OCI-LY7 (cell line): ENCODE measurements at regions not wholly inside any gene's neighbourhood (a gene's known extent, or its start where the extent isn't known, plus 50 kb on each side); places are given as distances from the start of the nearest gene placed in this dataset.

Experiments used
- BruUV-seq: library from RNA; stranded (reverse); fragments of 400-500 nt; replicated peaks from 2 replicates; lab custom pipeline; 2021; lab: Mats Ljungman, UMichigan
- CTCF ChIA-PET: fragments of 300-600 bp; sonication (Branson Sonifier 250); formaldehyde crosslinking; loops from one replicate; lab custom pipeline; 2022; ENCODE audit warnings: antibody characterized with exemption; ENCODE audit not compliant: unreplicated experiment; lab: Charles Lee
- POLR2A ChIA-PET: fragments of 300-600 bp; sonication (Branson Sonifier 250); formaldehyde crosslinking; loops from one replicate; lab custom pipeline; 2022; ENCODE audit warnings: antibody characterized with exemption; lab: Charles Lee
- DNase-seq: peaks from one replicate; pipeline ENCODE4 v3.0.0-alpha.2; 2015; ENCODE audit warnings: low spot score
- H2AFZ ChIP-seq: fragments of 200-600 bp; sonication (generic), shearing (Covaris generic); 2 replicates; pipeline ENCODE4 v1.6.1; 2014; ENCODE audit warnings: mild to moderate bottlenecking, antibody characterized with exemption, low read length, moderate library complexity
- H3K27ac ChIP-seq: fragments of 200-600 bp; sonication (generic); 2 replicates; pipeline ENCODE4 v1.5.1; 2014; ENCODE audit warnings: mixed run types, low read depth, mild to moderate bottlenecking, moderate library complexity, low read length, inconsistent platforms; ENCODE audit not compliant: poor library complexity, severe bottlenecking
- H3K36me3 ChIP-seq: fragments of 200-600 bp; sonication (generic); 2 replicates; pipeline ENCODE4 v1.6.1; 2014; ENCODE audit warnings: mild to moderate bottlenecking, antibody characterized with exemption, low read length, moderate library complexity, mixed read lengths; ENCODE audit not compliant: insufficient read depth
- H3K4me1 ChIP-seq: fragments of 200-600 bp; sonication (generic); 2 replicates; pipeline ENCODE4 v1.5.1; 2014; ENCODE audit warnings: mild to moderate bottlenecking, low read length; ENCODE audit not compliant: insufficient read depth, poor library complexity, severe bottlenecking
- H3K4me2 ChIP-seq: fragments of 200-600 bp; sonication (generic); 2 replicates; pipeline ENCODE4 v1.6.1; 2014; ENCODE audit warnings: mild to moderate bottlenecking, low read length
- H3K4me3 ChIP-seq: fragments of 200-600 bp; sonication (generic); 2 replicates; pipeline ENCODE4 v1.5.1; 2014; ENCODE audit warnings: mild to moderate bottlenecking, low read depth, low read length; ENCODE audit not compliant: poor library complexity, severe bottlenecking
- H3K79me2 ChIP-seq: fragments of 200-600 bp; sonication (generic); 2 replicates; pipeline ENCODE4 v1.6.1; 2016; ENCODE audit warnings: low read depth, mild to moderate bottlenecking, low read length, moderate library complexity, mixed read lengths; ENCODE audit not compliant: insufficient read depth
- H3K9me2 ChIP-seq: fragments of 200-600 bp; sonication (generic); 2 replicates; pipeline ENCODE4 v1.6.1; 2016; ENCODE audit warnings: mild to moderate bottlenecking, low read length, mixed read lengths; ENCODE audit not compliant: insufficient read depth
- H3K9me3 ChIP-seq: fragments of 200-600 bp; sonication (generic); 2 replicates; pipeline ENCODE4 v1.6.1; 2014; ENCODE audit warnings: mild to moderate bottlenecking, mixed run types, low read length, mixed read lengths
- H4K20me1 ChIP-seq: fragments of 200-600 bp; sonication (generic); 2 replicates; pipeline ENCODE4 v1.6.1; 2014; ENCODE audit warnings: mild to moderate bottlenecking, antibody characterized with exemption, low read length, moderate library complexity, mixed read lengths; ENCODE audit not compliant: insufficient read depth
- EZH2phosphoT487 ChIP-seq: fragments of 200-600 bp; sonication (generic); IDR thresholded peaks from 2 replicates; pipeline ENCODE4 v1.6.1; 2018; ENCODE audit warnings: low read depth, borderline replicate concordance, mild to moderate bottlenecking, mixed run types, antibody characterized with exemption, low read length, moderate library complexity, mixed read lengths
- intact Hi-C: fragments of 100-400 bp; cut with micrococcal nuclease; formaldehyde crosslinking; loops from one replicate; pipeline ENCODE4 v1.10.0; 2022; ENCODE audit not compliant: unreplicated experiment
- TF ChIP-seq, protein P1 (sequence below): fragments of 200-600 bp; sonication (generic); conservative IDR thresholded peaks from 2 replicates; pipeline ENCODE4 v1.5.1; 2014; ENCODE audit warnings: mild to moderate bottlenecking, antibody characterized with exemption, low read length, moderate library complexity, mixed read lengths

GRCh38 chr6:50305660-50306059 is 255.9 kb upstream of the DEFB112 start:
- H3K36me3 ChIP-seq, result no peaks in the 10 kb centered on the region
- H3K4me3 ChIP-seq, result no peak overlapping the region
- DNase-seq, result no peak
- no peaks in the 10 kb centered on the region for H3K79me2 ChIP-seq
- no peak overlapping the region for H3K4me2 ChIP-seq
- no peaks in the 10 kb centered on the region for H3K9me2 ChIP-seq
- ChIA-PET POLR2A (interaction anchor here (0.5 kb wide), 1 partner anchor 804 kb away, joined by 3 read pairs; no protein-coding TSS in a partner anchor), CTCF (no interaction called here)
- no TSS peak for BruUV-seq
- no peak overlapping the region for H3K27ac ChIP-seq
- no peaks in the 10 kb centered on the region for H4K20me1 ChIP-seq
- intact Hi-C loops, result no loop called here
- H3K9me3 ChIP-seq, result no peaks in the 10 kb centered on the region
- H3K4me1 ChIP-seq, result no peaks in the 10 kb centered on the region
- no peak for TF ChIP-seq EZH2phosphoT487
- TF ChIP-seq, protein P1, sequence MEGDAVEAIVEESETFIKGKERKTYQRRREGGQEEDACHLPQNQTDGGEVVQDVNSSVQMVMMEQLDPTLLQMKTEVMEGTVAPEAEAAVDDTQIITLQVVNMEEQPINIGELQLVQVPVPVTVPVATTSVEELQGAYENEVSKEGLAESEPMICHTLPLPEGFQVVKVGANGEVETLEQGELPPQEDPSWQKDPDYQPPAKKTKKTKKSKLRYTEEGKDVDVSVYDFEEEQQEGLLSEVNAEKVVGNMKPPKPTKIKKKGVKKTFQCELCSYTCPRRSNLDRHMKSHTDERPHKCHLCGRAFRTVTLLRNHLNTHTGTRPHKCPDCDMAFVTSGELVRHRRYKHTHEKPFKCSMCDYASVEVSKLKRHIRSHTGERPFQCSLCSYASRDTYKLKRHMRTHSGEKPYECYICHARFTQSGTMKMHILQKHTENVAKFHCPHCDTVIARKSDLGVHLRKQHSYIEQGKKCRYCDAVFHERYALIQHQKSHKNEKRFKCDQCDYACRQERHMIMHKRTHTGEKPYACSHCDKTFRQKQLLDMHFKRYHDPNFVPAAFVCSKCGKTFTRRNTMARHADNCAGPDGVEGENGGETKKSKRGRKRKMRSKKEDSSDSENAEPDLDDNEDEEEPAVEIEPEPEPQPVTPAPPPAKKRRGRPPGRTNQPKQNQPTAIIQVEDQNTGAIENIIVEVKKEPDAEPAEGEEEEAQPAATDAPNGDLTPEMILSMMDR, result no peak
- no peak overlapping the region for H2AFZ ChIP-seq

GRCh38 chr6:50318536-50318935 is 268.8 kb upstream of the DEFB112 start:
- CTCF ChIA-PET, result no interaction called here
- H3K79me2 ChIP-seq, result no peaks in the 10 kb centered on the region
- TF ChIP-seq, protein P1, result no peak
- TF ChIP-seq EZH2phosphoT487, result no peak
- intact Hi-C loops, result no loop called here
- no TSS peak for BruUV-seq
- POLR2A ChIA-PET, result no interaction called here
- no peak overlapping the region for H3K27ac ChIP-seq
- H3K9me3 ChIP-seq, result no peaks in the 10 kb centered on the region
- no peak for DNase-seq
- no peaks in the 10 kb centered on the region for H3K4me1 ChIP-seq
- no peak overlapping the region for H3K4me3 ChIP-seq
- no peak overlapping the region for H3K4me2 ChIP-seq
- H3K36me3 ChIP-seq, result no peaks in the 10 kb centered on the region
- no peaks in the 10 kb centered on the region for H3K9me2 ChIP-seq
- no peaks in the 10 kb centered on the region for H4K20me1 ChIP-seq
- H2AFZ ChIP-seq, result no peak overlapping the region

GRCh38 chr6:50330347-50330746 is 280.6 kb upstream of the DEFB112 start:
- intact Hi-C loops, result no loop called here
- BruUV-seq, result no TSS peak
- no peak for DNase-seq
- H3K36me3 ChIP-seq, result no peaks in the 10 kb centered on the region
- no peak overlapping the region for H2AFZ ChIP-seq
- H4K20me1 ChIP-seq, result no peaks in the 10 kb centered on the region
- no peak overlapping the region for H3K4me3 ChIP-seq
- no peaks in the 10 kb centered on the region for H3K4me1 ChIP-seq
- H3K27ac ChIP-seq, result no peak overlapping the region
- H3K9me2 ChIP-seq, result no peaks in the 10 kb centered on the region
- no peaks in the 10 kb centered on the region for H3K9me3 ChIP-seq
- no peaks in the 10 kb centered on the region for H3K79me2 ChIP-seq
- POLR2A ChIA-PET, result interaction anchor here (0.5 kb wide), 1 partner anchor 1952 kb away, joined by 3 read pairs; no protein-coding TSS in a partner anchor
- no peak for TF ChIP-seq EZH2phosphoT487
- TF ChIP-seq, protein P1, result no peak
- no peak overlapping the region for H3K4me2 ChIP-seq
- CTCF ChIA-PET, result no interaction called here
